ENCODE measurements at regions not wholly inside any gene's neighbourhood (a gene's known extent, or its start where the extent isn't known, plus 50 kb on each side); places are given as distances from the start of the nearest gene placed in this dataset.

GRCh38 chr1:239636347-239636746, 250.0 kb downstream of the CHRM3 start:
- BruUV-seq (replicated peaks): no TSS peak
- intact Hi-C loops (cut with micrococcal nuclease; ENCODE audit: unreplicated experiment): no loop called here
- Histone ChIP-seq H3K36me3 (ENCODE audit: insufficient read depth, low read length, poor library complexity, severe bottlenecking) (no peaks in the 10 kb centered on the region), H3K27ac (ENCODE audit: low read depth, low read length, poor library complexity, severe bottlenecking) (no peak overlapping the region), H3K27me3 (replicated peaks; ENCODE audit: insufficient read depth, low read depth, low read length, poor library complexity) (no peaks in the 10 kb centered on the region), H3K9me3 (ENCODE audit: low read depth, low read length, poor library complexity, severe bottlenecking) (no peaks in the 10 kb centered on the region), H3K4me1 (ENCODE audit: insufficient read depth, low read length, poor library complexity, severe bottlenecking) (no peaks in the 10 kb centered on the region), H3K4me3 (ENCODE audit: low read depth, low read length, poor library complexity, severe bottlenecking) (no peak overlapping the region)
- TF ChIP-seq EZH2 (IDR thresholded peaks at IDR 0.05; ENCODE audit: borderline replicate concordance, low read depth, low read length, poor library complexity, severe bottlenecking) (no peak), CTCF (conservative IDR thresholded peaks at IDR 0.05; ENCODE audit: low read depth, low read length) (no peak)
- POLR2A ChIA-PET (ENCODE audit: low non-redundant PET): no interaction called here
- DNase-seq (ENCODE audit: low spot score): no peak
- CTCF ChIA-PET: no interaction called here

- no peaks in the 10 kb centered on the region for H3K9me3 ChIP-seq (ENCODE audit: low read depth, low read length, poor library complexity, severe bottlenecking)
- DNase-seq (ENCODE audit: low spot score): no peak
- no peaks in the 10 kb centered on the region for H3K4me1 ChIP-seq (ENCODE audit: insufficient read depth, low read length, poor library complexity, severe bottlenecking)
- CTCF ChIA-PET: no interaction called here
- no peak overlapping the region for H3K27ac ChIP-seq (ENCODE audit: low read depth, low read length, poor library complexity, severe bottlenecking)
- no peaks in the 10 kb centered on the region for H3K27me3 ChIP-seq (replicated peaks; ENCODE audit: insufficient read depth, low read depth, low read length, poor library complexity)
- no peak overlapping the region for H3K4me3 ChIP-seq (ENCODE audit: low read depth, low read length, poor library complexity, severe bottlenecking)
- POLR2A ChIA-PET (ENCODE audit: low non-redundant PET): no interaction called here
- no TSS peak for BruUV-seq (replicated peaks)
- intact Hi-C loops (cut with micrococcal nuclease; ENCODE audit: unreplicated experiment): no loop called here
- H3K36me3 ChIP-seq (ENCODE audit: insufficient read depth, low read length, poor library complexity, severe bottlenecking): no peaks in the 10 kb centered on the region
- no peak for TF ChIP-seq CTCF (conservative IDR thresholded peaks at IDR 0.05; ENCODE audit: low read depth, low read length)
- no peak for TF ChIP-seq EZH2 (IDR thresholded peaks at IDR 0.05; ENCODE audit: borderline replicate concordance, low read depth, low read length, poor library complexity, severe bottlenecking)
Observed at GRCh38 chr1:239644604-239645003, 258.2 kb downstream of the CHRM3 start.

GRCh38 chr1:239647045-239647444, 260.7 kb downstream of the CHRM3 start:
- intact Hi-C loops (cut with micrococcal nuclease; ENCODE audit: unreplicated experiment): no loop called here

More at GRCh38 chr1:239647045-239647444, 260.7 kb downstream of the CHRM3 start:
- BruUV-seq (replicated peaks): no TSS peak
- no peak for DNase-seq (ENCODE audit: low spot score)
- no peak for TF ChIP-seq CTCF (conservative IDR thresholded peaks at IDR 0.05; ENCODE audit: low read depth, low read length)
- no peak for TF ChIP-seq EZH2 (IDR thresholded peaks at IDR 0.05; ENCODE audit: borderline replicate concordance, low read depth, low read length, poor library complexity, severe bottlenecking)
- H3K4me3 ChIP-seq (ENCODE audit: low read depth, low read length, poor library complexity, severe bottlenecking): no peak overlapping the region
- no peaks in the 10 kb centered on the region for H3K4me1 ChIP-seq (ENCODE audit: insufficient read depth, low read length, poor library complexity, severe bottlenecking)
- CTCF ChIA-PET: no interaction called here
- no peaks in the 10 kb centered on the region for H3K36me3 ChIP-seq (ENCODE audit: insufficient read depth, low read length, poor library complexity, severe bottlenecking)
- H3K9me3 ChIP-seq (ENCODE audit: low read depth, low read length, poor library complexity, severe bottlenecking): no peaks in the 10 kb centered on the region
- no peak overlapping the region for H3K27ac ChIP-seq (ENCODE audit: low read depth, low read length, poor library complexity, severe bottlenecking)
- H3K27me3 ChIP-seq (replicated peaks; ENCODE audit: insufficient read depth, low read depth, low read length, poor library complexity): no peaks in the 10 kb centered on the region
- POLR2A ChIA-PET (ENCODE audit: low non-redundant PET): no interaction called here
